GM12874 (cell line): ENCODE measurements at regions not wholly inside any gene's neighbourhood (a gene's known extent, or its start where the extent isn't known, plus 50 kb on each side); places are given as distances from the start of the nearest gene placed in this dataset.

Experiments
- TF ChIP-seq, protein P1 (sequence below): IDR thresholded peaks from 2 replicates; pipeline ENCODE4 v1.5.1; 2011; ENCODE audit warnings: low read depth, mild to moderate bottlenecking, control low read depth, low read length, moderate library complexity; ENCODE audit not compliant: insufficient read depth

DNA sequence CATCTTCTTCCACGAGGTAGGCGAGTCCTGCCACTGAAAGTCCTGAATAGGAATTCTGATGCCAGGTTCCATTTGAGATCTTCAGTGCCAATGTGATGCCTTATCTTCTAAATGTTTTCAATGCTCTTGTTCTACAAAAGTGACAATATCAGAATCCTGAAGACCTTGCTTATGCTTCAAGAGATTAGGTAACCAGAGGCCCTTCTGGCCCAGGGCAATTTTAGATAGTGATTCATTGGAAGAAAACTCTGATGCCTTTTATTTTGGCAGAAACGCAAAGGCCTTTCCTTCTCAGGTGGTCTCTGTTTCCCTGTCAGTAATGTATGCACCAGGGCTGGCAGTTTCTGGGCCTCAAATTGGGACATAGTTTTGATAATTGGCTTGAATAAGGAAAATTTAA lies 144.8 kb downstream of the CEP135 start:
- TF ChIP-seq, protein P1, sequence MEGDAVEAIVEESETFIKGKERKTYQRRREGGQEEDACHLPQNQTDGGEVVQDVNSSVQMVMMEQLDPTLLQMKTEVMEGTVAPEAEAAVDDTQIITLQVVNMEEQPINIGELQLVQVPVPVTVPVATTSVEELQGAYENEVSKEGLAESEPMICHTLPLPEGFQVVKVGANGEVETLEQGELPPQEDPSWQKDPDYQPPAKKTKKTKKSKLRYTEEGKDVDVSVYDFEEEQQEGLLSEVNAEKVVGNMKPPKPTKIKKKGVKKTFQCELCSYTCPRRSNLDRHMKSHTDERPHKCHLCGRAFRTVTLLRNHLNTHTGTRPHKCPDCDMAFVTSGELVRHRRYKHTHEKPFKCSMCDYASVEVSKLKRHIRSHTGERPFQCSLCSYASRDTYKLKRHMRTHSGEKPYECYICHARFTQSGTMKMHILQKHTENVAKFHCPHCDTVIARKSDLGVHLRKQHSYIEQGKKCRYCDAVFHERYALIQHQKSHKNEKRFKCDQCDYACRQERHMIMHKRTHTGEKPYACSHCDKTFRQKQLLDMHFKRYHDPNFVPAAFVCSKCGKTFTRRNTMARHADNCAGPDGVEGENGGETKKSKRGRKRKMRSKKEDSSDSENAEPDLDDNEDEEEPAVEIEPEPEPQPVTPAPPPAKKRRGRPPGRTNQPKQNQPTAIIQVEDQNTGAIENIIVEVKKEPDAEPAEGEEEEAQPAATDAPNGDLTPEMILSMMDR: no peak

DNA sequence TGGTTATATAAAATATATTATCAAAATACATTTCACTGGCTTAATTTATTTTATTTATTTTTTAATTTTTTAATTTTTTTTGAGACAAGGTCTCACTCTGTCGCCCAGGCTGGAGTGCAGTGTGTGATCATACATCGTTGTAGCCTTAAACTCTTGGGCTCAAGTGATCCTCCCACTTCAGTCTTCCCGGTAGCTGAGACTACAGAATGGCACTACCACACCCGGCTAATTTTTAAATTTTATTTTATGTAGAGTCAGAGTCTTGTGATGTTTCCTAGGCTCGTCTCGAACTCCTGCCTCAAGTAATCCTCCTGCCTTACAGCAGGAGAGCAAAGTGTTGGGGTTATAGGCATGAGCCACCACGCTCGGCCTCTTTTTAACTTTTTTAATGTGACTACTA lies 143.8 kb downstream of the CEP135 start:
- TF ChIP-seq, protein P1: no peak

DNA sequence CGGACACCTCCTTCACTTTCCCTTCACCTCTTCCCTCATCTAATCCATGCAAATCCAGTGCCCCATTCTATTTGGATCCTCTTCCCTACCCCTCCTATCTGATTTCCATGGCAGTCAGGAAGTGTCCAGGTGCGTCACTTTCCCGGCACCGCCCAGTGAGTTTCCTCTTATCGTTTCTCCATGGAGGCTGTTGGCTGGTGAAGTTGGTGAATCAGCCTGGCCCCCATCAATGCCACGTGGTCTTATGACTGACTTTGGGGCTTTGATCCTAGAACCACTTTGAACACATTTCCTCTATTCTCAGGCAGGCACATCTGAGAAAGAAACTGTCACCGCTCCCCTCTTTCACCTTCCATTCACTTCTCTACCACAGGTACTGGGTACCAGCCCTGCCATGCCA lies 137.8 kb downstream of the CEP135 start:
- TF ChIP-seq, protein P1: no peak

DNA sequence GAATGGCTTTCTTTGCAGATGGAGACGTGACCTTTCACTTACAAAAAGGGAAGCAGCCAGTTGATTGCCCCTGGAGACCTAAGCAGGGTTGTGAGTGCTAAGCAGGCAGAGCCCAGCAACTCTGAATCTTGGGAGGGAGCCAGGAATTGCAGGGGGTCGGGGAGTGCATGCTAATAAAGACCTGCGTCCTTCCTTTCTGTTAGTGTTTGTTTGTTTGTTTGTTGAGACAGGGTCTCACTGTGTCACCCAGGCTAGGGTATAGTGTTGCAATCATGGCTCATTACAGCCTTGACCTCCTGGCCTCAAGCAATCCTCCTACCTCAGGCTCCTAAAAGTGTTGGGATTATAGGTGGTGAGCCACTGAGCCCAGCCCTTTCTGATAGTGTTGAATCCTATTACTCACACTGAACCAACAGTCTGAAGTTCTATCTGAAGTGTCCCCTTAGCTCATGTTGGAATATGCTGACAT lies 137.4 kb downstream of the CEP135 start:
- TF ChIP-seq, protein P1: no peak

DNA sequence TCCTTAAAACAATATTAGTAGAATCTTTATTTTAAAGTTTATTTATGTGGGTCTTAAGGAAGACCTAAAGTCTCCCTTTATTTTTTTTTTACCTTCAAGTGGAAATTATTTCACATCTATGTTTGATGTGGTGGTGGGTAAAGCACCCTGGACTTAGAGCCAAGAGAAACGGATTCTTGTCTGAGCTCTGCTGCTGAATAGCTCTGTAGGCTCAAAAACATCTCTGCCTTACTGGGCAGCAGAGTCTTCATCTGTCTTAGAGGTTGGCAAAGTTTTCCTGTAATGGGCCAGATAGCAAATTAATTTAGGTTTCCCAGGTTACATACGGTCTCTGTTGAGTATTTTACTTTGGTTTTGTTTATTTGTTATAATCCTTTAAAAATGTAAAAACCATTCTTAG lies 136.5 kb downstream of the CEP135 start:
- TF ChIP-seq, protein P1: no peak

DNA sequence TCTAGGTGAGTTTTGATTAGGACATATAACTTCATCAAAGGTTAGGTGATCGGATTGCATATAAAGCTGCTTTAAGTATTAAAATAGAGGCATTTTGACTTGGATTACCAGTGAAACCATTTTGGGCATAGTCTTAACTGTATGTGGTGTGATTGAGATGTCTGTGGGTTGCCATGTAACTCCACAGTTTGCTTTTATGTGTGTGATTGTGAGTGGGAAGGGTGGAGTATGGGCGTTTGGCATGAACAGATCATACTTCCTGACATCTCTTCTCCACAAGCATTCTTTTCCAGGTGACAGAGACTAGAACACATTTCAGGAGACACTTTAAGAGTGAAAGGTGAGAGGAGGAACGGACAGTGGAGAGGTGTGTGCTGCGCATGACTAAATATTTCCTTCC lies 136.1 kb downstream of the CEP135 start:
- TF ChIP-seq, protein P1: no peak
